Urinary bladder (tissue), 3 donors: ENCODE measurements at regions not wholly inside any gene's neighbourhood (a gene's known extent, or its start where the extent isn't known, plus 50 kb on each side); places are given as distances from the start of the nearest gene placed in this dataset.

Source experiments
- DNase-seq: peaks from one replicate; pipeline ENCODE4 v3.0.0-alpha.2; 2015; ENCODE audit errors: extremely low spot score
- H3K27ac ChIP-seq: one replicate; pipeline ENCODE4 v1.5.1; 2013; ENCODE audit warnings: low read depth, mild to moderate bottlenecking, moderate library complexity
- H3K36me3 ChIP-seq: one replicate; pipeline ENCODE4 v1.6.1; 2013; ENCODE audit warnings: mild to moderate bottlenecking, moderate library complexity; ENCODE audit not compliant: insufficient read depth
- H3K4me1 ChIP-seq: one replicate; pipeline ENCODE4 v1.6.1; 2013; ENCODE audit warnings: mild to moderate bottlenecking, moderate library complexity; ENCODE audit not compliant: insufficient read depth
- H3K4me3 ChIP-seq: one replicate; pipeline ENCODE4 v1.5.1; 2013; ENCODE audit warnings: low read depth, low read length
- WGBS: extraction: QIAGEN DNeasy Blood & Tissue Kit; methylation state at CpG from one replicate; pipeline ENCODE4 v1.1.7; 2013; 5-methylcytosine and 5-hydroxymethylcytosine counted together
- donor health status: healthy with polysubstance abuse.
- donor health status: healthy.

GRCh38 chr2:16247326-16248122 lies 307.2 kb downstream of the MYCN start:
- Histone ChIP-seq H3K4me3 (no peak overlapping the region), H3K36me3 (no peaks in the 10 kb centered on the region), H3K27ac (no peak overlapping the region), H3K4me1 (no peaks in the 10 kb centered on the region)
- 74% methylated on average over 5 of the region's 5 CpGs for WGBS
- DNase-seq: no peak

DNA sequence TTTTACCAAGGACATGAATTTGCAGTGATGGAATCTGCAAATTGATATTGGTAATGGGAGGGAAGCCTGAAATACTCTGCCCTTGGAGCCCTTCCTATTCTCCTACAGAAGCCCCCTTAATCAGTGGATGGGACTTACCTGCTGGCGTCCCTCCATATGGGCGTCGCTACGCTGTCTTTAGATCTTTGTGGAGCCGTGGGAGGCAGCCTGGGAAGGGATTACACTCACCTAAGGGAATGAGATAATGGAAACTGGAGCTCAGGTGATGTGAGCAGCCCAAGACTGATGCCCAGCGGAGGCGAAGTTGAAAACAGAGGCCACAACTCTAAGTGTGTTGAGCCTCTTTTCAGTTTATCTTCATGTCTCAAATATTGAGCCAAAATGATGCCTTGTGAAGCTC lies 306.6 kb downstream of the MYCN start:
- H3K27ac ChIP-seq: no peak overlapping the region
- H3K36me3 ChIP-seq: no peaks in the 10 kb centered on the region
- H3K4me1 ChIP-seq: no peaks in the 10 kb centered on the region
- 89% methylated on average over 7 of the region's 7 CpGs for WGBS
- no peak overlapping the region for H3K4me3 ChIP-seq
- no peak for DNase-seq

- no peak overlapping the region for H3K27ac ChIP-seq
- DNase-seq: no peak
- H3K4me3 ChIP-seq: no peak overlapping the region
- WGBS: 92% methylated on average over 2 of the region's 2 CpGs
- no peaks in the 10 kb centered on the region for H3K4me1 ChIP-seq
- H3K36me3 ChIP-seq: no peaks in the 10 kb centered on the region
Measured at GRCh38 chr2:16246281-16246850, 306.0 kb downstream of the MYCN start.

GRCh38 chr2:16245481-16246054 lies 305.2 kb downstream of the MYCN start:
- 80% methylated on average over 5 of the region's 5 CpGs for WGBS
- H3K4me3 ChIP-seq: no peak overlapping the region
- H3K4me1 ChIP-seq: no peaks in the 10 kb centered on the region
- H3K36me3 ChIP-seq: no peaks in the 10 kb centered on the region
- no peak for DNase-seq
- no peak overlapping the region for H3K27ac ChIP-seq

- no peak overlapping the region for H3K27ac ChIP-seq
- no peak overlapping the region for H3K4me3 ChIP-seq
- DNase-seq: no peak
- no peaks in the 10 kb centered on the region for H3K36me3 ChIP-seq
- H3K4me1 ChIP-seq: no peaks in the 10 kb centered on the region
- WGBS: 89% methylated on average over 5 of the region's 5 CpGs
Measured at GRCh38 chr2:16244966-16245320, 304.6 kb downstream of the MYCN start.

GRCh38 chr2:16244153-16244965 lies 304.0 kb downstream of the MYCN start:
- no peaks in the 10 kb centered on the region for H3K4me1 ChIP-seq
- WGBS: 88% methylated on average over 6 of the region's 6 CpGs
- no peak overlapping the region for H3K4me3 ChIP-seq
- H3K27ac ChIP-seq: no peak overlapping the region
- DNase-seq: no peak
- H3K36me3 ChIP-seq: no peaks in the 10 kb centered on the region

DNA sequence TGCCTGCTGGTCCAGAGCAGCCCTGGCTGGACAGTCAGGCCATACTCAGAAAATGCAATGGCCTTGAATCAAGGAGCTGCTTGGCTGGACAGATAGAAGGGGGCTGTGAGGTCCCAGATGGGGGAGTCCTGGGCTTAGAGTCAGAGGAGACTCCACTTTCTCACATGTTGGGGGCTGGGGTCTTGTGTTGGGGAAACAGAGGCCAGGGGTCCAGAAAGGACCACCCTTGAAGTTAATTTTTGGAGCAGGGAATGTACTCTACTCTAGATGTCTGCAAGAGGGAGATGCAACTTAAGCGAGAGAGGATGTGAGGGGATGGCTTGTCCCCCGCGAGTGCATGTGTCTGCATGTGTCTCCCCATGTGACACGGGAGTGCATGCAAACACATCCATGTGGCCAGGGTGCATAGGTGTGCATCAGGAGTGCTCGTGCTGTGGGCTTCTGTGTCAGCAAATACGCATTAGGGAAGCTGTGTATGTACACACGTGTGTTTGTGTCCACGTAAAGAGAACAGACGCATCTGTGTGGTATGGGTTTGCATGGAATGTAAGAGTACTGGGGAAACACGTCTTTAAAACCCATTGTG lies 303.2 kb downstream of the MYCN start:
- no peaks in the 10 kb centered on the region for H3K36me3 ChIP-seq
- no peak overlapping the region for H3K4me3 ChIP-seq
- H3K27ac ChIP-seq: no peak overlapping the region
- no peaks in the 10 kb centered on the region for H3K4me1 ChIP-seq
- no peak for DNase-seq
- WGBS: 92% methylated on average over 10 of the region's 10 CpGs

DNA sequence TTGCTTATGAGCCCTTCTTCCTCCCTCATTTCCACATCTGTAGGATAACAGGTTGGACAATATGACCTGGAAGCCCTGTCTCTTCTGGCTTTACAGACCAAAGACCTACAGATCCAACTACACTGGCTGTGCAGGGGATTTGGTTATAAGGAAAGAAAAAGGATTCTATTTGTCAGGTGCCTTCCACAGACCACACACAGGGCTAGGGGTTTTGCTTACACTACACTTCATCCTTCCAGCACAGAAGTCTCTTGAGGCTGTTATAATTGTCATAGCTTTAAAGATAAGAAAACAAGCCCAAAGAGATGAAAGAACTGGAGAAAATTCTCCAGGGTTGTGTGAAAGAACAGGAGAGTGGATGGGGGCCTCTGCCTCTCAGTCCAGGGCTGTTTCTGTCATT lies 302.6 kb downstream of the MYCN start:
- Histone ChIP-seq H3K27ac (no peak overlapping the region), H3K4me1 (no peaks in the 10 kb centered on the region), H3K36me3 (no peaks in the 10 kb centered on the region), H3K4me3 (no peak overlapping the region)
- DNase-seq: no peak

GRCh38 chr2:16241166-16242160 lies 301.1 kb downstream of the MYCN start:
- 85% methylated on average over 6 of the region's 6 CpGs for WGBS
- no peak for DNase-seq
- H3K27ac ChIP-seq: no peak overlapping the region
- no peak overlapping the region for H3K4me3 ChIP-seq
- H3K36me3 ChIP-seq: no peaks in the 10 kb centered on the region
- H3K4me1 ChIP-seq: no peaks in the 10 kb centered on the region

- 40% methylated on average over 3 of the region's 3 CpGs for WGBS
- H3K4me1 ChIP-seq: no peaks in the 10 kb centered on the region
- DNase-seq: no peak
- H3K36me3 ChIP-seq: no peaks in the 10 kb centered on the region
- H3K4me3 ChIP-seq: no peak overlapping the region
- no peak overlapping the region for H3K27ac ChIP-seq
Measured at GRCh38 chr2:16240402-16240801, 300.1 kb downstream of the MYCN start.

DNA sequence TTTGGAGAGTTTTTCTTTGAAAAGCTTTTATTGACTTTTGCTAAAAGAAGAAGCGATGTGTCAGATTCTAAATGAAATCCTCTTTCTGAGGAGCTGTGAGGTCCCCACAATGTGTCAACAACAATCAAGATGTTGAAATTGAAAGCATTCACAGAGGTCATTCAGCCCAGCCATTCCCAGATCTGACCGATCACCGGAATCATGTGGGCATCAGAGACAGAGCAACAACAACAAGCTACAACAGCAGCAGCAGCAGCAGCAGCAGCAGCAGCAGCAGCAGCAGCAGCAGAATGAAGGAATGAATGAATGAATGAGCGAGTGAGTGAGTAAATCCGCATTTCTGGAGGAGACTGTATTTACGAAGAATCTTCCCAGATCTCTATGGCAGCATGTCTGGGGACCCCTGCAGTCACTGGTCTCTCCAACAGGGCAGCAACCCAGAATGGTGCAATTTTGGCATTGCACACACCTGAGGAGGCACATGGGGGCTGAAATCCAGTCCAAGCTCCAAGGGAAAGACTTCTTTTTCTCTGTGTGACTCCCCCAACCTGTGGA lies 299.0 kb downstream of the MYCN start:
- no peaks in the 10 kb centered on the region for H3K36me3 ChIP-seq
- H3K27ac ChIP-seq: no peak overlapping the region
- no peak overlapping the region for H3K4me3 ChIP-seq
- no peak for DNase-seq
- 83% methylated on average over 6 of the region's 6 CpGs for WGBS
- no peaks in the 10 kb centered on the region for H3K4me1 ChIP-seq

DNA sequence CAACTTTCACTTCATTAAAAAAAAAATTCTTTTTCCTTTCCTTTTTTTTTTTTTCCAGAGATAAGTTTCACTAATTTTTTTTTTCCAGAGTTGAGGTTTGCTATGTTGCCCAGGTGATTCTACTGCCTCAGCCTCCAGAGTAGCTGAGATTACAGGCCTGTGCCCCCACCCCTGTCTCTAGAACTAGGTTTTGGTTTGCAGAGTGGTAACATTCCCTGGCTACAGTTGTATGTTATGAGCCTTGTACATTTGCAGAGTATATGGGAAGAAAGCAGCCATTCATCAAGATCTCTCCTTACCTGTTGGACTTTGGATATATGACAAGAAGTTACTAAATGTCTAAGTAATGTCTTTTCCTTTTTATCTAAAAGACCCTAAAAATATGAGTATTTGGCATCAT lies 298.4 kb downstream of the MYCN start:
- no peak for DNase-seq
- H3K4me1 ChIP-seq: no peaks in the 10 kb centered on the region
- no peaks in the 10 kb centered on the region for H3K36me3 ChIP-seq
- H3K27ac ChIP-seq: no peak overlapping the region
- no peak overlapping the region for H3K4me3 ChIP-seq
